Gastrocnemius medialis (tissue), 4 donors: ENCODE measurements at regions not wholly inside any gene's neighbourhood (a gene's known extent, or its start where the extent isn't known, plus 50 kb on each side); places are given as distances from the start of the nearest gene placed in this dataset.

Source experiments
- ATAC-seq, 2 donors: fragments of 150-250 bp; one replicate each; pipeline ENCODE4 v1.9.1; 2016
- DNase-seq, 2 donors: peaks; one replicate each; pipeline ENCODE4 v3.0.0-alpha.2; 2019
- H3K27ac ChIP-seq, 4 donors: fragments of 200-600 bp; sonication (generic); 1 replicate in 1 of 4; 2 replicates in 3 of 4; pipeline ENCODE4 v1.5.1; 2016 to 2018; ENCODE audit warnings: mild to moderate bottlenecking in 2 of 4, moderate library complexity in 1 of 4
- H3K27me3 ChIP-seq, 3 donors: fragments of 200-600 bp; sonication (generic) in 2 of 3; 1 replicate in 1 of 3; 2 replicates in 2 of 3; pipeline versions ENCODE4 v1.5.1 to v1.6.0; 2016 to 2019; ENCODE audit warnings: mild to moderate bottlenecking in 1 of 3, moderate library complexity in 1 of 3
- H3K36me3 ChIP-seq, 2 donors: fragments of 200-600 bp; sonication (generic) in 1 of 2; one replicate each; pipeline ENCODE4 v1.5.1; 2017 to 2018
- H3K4me1 ChIP-seq, 2 donors: fragments of 200-600 bp; sonication (generic) in 1 of 2; one replicate each; pipeline ENCODE4 v1.5.1; 2016 to 2017; ENCODE audit warnings: mild to moderate bottlenecking in 2 of 2
- H3K4me3 ChIP-seq, 4 donors: fragments of 200-600 bp; sonication (generic) in 3 of 4; 1 replicate in 1 of 4; 2 replicates in 3 of 4; pipeline ENCODE4 v1.5.1; 2016 to 2019; ENCODE audit warnings: mild to moderate bottlenecking in 2 of 4
- H3K9me3 ChIP-seq, 3 donors: fragments of 200-600 bp; sonication (generic) in 2 of 3; 1 replicate in 1 of 3; 2 replicates in 2 of 3; pipeline ENCODE4 v1.5.1; 2016 to 2019
- POLR2A ChIP-seq, 2 donors: fragments of 450-650 bp; IDR thresholded peaks; one replicate each; pipeline ENCODE4 v1.6.1; 2017; ENCODE audit warnings: antibody characterized with exemption in 2 of 2, mild to moderate bottlenecking in 2 of 2, moderate library complexity in 2 of 2
- in situ Hi-C, 4 donors: fragments of 200-750 bp; cut with MboI; loops; one replicate each; pipeline versions ENCODE4 v1.15.0 to v1.8.0; 2017; ENCODE audit warnings: low sequenced_read_pairs in 4 of 4
- intact Hi-C: fragments of 100-400 bp; cut with DNase I; formaldehyde crosslinking; loops from one replicate; pipeline ENCODE4 v1.15.1; 2023; ENCODE audit warnings: low total_unique reads
- TF ChIP-seq, protein P1 (sequence below), 5 experiments: fragments of 450-650 bp in 3 of 5; fragments of 200-600 bp in 2 of 5; sonication (generic) in 2 of 5; IDR thresholded peaks in 4 of 5; conservative IDR thresholded peaks in 1 of 5; 1 replicate in 4 of 5; 2 replicates in 1 of 5; pipeline ENCODE4 v1.5.1; 2016 to 2019; ENCODE audit warnings: antibody characterized with exemption in 5 of 5, mild to moderate bottlenecking in 3 of 5, moderate library complexity in 3 of 5

DNA sequence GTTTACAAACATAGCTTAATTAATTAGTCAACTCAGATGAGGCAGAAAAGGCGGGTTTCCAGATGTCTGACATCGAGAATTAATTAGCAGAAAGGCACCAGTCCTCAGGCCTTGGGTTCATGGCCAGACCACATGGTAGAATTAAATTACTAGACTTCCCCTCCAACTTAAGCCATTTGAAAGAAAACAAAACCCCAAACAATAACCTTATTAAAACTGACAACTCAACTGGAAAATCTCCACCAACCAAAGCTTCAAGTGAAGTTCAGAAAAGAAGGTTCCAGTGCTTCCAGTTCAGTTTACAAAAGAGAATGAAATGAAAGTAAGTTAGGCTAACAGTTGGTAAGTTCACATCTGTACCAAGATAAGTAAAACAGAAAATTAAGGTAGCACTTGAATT is 349.5 kb downstream of the GRIN2B start:
- intact Hi-C loops: no loop called here
- in situ Hi-C loops: no loop called here

GRCh38 chr12:13630354-13630753 is 351.0 kb downstream of the GRIN2B start:
- no peak for TF ChIP-seq POLR2A (IDR thresholded peaks at IDR 0.05)
- TF ChIP-seq, protein P1, sequence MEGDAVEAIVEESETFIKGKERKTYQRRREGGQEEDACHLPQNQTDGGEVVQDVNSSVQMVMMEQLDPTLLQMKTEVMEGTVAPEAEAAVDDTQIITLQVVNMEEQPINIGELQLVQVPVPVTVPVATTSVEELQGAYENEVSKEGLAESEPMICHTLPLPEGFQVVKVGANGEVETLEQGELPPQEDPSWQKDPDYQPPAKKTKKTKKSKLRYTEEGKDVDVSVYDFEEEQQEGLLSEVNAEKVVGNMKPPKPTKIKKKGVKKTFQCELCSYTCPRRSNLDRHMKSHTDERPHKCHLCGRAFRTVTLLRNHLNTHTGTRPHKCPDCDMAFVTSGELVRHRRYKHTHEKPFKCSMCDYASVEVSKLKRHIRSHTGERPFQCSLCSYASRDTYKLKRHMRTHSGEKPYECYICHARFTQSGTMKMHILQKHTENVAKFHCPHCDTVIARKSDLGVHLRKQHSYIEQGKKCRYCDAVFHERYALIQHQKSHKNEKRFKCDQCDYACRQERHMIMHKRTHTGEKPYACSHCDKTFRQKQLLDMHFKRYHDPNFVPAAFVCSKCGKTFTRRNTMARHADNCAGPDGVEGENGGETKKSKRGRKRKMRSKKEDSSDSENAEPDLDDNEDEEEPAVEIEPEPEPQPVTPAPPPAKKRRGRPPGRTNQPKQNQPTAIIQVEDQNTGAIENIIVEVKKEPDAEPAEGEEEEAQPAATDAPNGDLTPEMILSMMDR (IDR thresholded peaks at IDR 0.05 in 4 of 5, conservative IDR thresholded peaks at IDR 0.05 in 1 of 5): no peak
- intact Hi-C loops: no loop called here
- Histone ChIP-seq H3K27ac (no peak overlapping the region), H3K4me1 (no peaks in the 10 kb centered on the region), H3K27me3 (peaks cover 0 to 3% (median 0%) of the 10 kb centered on the region in 3 donors), H3K4me3 (no peak overlapping the region), H3K9me3 (no peaks in the 10 kb centered on the region), H3K36me3 (no peaks in the 10 kb centered on the region)
- ATAC-seq: no peak
- no peak for DNase-seq
- in situ Hi-C loops: no loop called here

More for the DNA sequence above, 349.5 kb downstream of the GRIN2B start:
- Histone ChIP-seq H3K27ac (no peak overlapping the region), H3K4me1 (no peaks in the 10 kb centered on the region), H3K9me3 (no peaks in the 10 kb centered on the region), H3K27me3 (peaks cover 0 to 3% (median 0%) of the 10 kb centered on the region in 3 donors), H3K36me3 (no peaks in the 10 kb centered on the region), H3K4me3 (no peak overlapping the region)
- TF ChIP-seq POLR2A (IDR thresholded peaks at IDR 0.05): no peak
- TF ChIP-seq, protein P1 (IDR thresholded peaks at IDR 0.05 in 4 of 5, conservative IDR thresholded peaks at IDR 0.05 in 1 of 5): no peak
- ATAC-seq: no peak
- DNase-seq: no peak

GRCh38 chr12:13628067-13628466 is 353.3 kb downstream of the GRIN2B start:
- Histone ChIP-seq H3K4me3 (no peak overlapping the region), H3K27ac (no peak overlapping the region), H3K4me1 (no peaks in the 10 kb centered on the region), H3K36me3 (no peaks in the 10 kb centered on the region), H3K27me3 (peaks cover 0 to 3% (median 0%) of the 10 kb centered on the region in 3 donors), H3K9me3 (no peaks in the 10 kb centered on the region)
- no peak for DNase-seq
- ATAC-seq: no peak
- intact Hi-C loops: no loop called here
- in situ Hi-C loops: no loop called here
- TF ChIP-seq, protein P1 (IDR thresholded peaks at IDR 0.05 in 4 of 5, conservative IDR thresholded peaks at IDR 0.05 in 1 of 5): no peak
- TF ChIP-seq POLR2A (IDR thresholded peaks at IDR 0.05): no peak

DNA sequence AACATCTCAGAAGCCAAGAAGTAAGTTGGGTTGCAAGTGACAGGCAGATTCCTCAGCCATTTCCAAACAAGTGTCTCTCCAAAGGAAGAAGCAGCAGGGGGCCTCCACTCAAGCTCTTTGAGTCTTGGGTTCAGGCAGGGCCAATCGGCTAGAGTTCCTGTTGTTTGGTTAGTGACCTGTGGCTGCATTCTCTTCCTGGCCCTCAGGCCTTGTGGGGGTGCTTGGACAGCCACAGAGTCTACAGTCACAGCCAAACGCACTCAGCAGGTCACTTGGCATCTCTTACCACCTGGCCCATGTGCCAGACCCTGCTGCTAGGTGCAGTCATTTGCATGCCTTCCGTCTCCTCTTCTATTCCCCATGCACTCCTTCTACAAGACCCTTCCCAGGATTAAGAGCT is 353.9 kb downstream of the GRIN2B start:
- H3K36me3 ChIP-seq: no peaks in the 10 kb centered on the region
- intact Hi-C loops: no loop called here
- no peak overlapping the region for H3K27ac ChIP-seq
- TF ChIP-seq, protein P1 (IDR thresholded peaks at IDR 0.05 in 4 of 5, conservative IDR thresholded peaks at IDR 0.05 in 1 of 5): no peak
- TF ChIP-seq POLR2A (IDR thresholded peaks at IDR 0.05): no peak
- ATAC-seq (no peak), DNase-seq (no peak)
- peaks cover 0 to 3% (median 0%) of the 10 kb centered on the region in 3 donors for H3K27me3 ChIP-seq
- H3K4me1 ChIP-seq: no peaks in the 10 kb centered on the region
- no peak overlapping the region for H3K4me3 ChIP-seq
- in situ Hi-C loops: no loop called here
- no peaks in the 10 kb centered on the region for H3K9me3 ChIP-seq

DNA sequence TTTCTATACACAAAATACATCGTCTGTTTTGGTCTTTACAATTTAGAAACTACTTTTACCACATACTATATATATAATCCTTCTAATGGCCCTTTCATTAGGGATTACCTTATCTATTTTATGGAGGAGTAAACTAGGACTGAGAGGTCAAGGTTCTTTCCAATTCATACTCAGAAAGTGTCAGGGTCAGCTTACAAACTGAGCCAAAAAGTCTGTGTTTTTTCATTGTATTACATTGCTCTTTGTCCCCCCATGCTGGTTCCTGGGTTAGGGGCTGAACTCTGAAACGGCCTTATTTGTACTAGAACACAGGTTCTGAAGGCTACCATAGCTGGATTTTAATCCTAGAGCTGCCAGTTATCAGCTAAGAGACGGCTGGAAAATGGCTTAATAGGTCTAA is 368.1 kb downstream of the GRIN2B start:
- Histone ChIP-seq H3K9me3 (no peaks in the 10 kb centered on the region), H3K4me1 (no peaks in the 10 kb centered on the region), H3K36me3 (no peaks in the 10 kb centered on the region), H3K27ac (no peak overlapping the region), H3K27me3 (no peaks in the 10 kb centered on the region), H3K4me3 (no peak overlapping the region)
- TF ChIP-seq, protein P1 (IDR thresholded peaks at IDR 0.05 in 4 of 5, conservative IDR thresholded peaks at IDR 0.05 in 1 of 5): no peak
- no peak for TF ChIP-seq POLR2A (IDR thresholded peaks at IDR 0.05)
- intact Hi-C loops (no loop called here), in situ Hi-C loops (no loop called here)
- ATAC-seq (no peak), DNase-seq (no peak)
